ENCODE measurements at regions not wholly inside any gene's neighbourhood (a gene's known extent, or its start where the extent isn't known, plus 50 kb on each side); places are given as distances from the start of the nearest gene placed in this dataset.
A peak's percentile ranks its signal among the peaks of the same experiment; 100 is the strongest.

GRCh38 chr9:107158321-107158720 lies 124.8 kb upstream of the RAD23B start:
- H3K27ac Mint-ChIP-seq = no peak overlapping the region
- ChIA-PET CTCF (interaction anchor here (0.9 to 1.4 kb wide), 2 partner anchors 17 to 183 kb away, joined by 4 to 10 read pairs; no protein-coding TSS in a partner anchor), POLR2A (no interaction called here)
- no peaks in the 10 kb centered on the region for H3K9me3 ChIP-seq (ENCODE audit: control extremely low read depth in 1 of 3, control insufficient read depth in 2 of 3, insufficient read depth in 1 of 3, low read length in 2 of 3)
- H3K27me3 ChIP-seq (replicated peaks in 1 of 4; ENCODE audit: control extremely low read depth in 1 of 4, control insufficient read depth in 3 of 4, insufficient read depth in 4 of 4, low read length in 3 of 4) = peaks cover 0 to 9% (median 2%) of the 10 kb centered on the region in 4 experiments
- no peak overlapping the region for H3K4me3 ChIP-seq (ENCODE audit: control extremely low read depth in 1 of 5, extremely low read depth in 1 of 5, insufficient read depth in 1 of 5, low read depth in 2 of 5, low read length in 4 of 5)
- no peak overlapping the region for H3K9ac ChIP-seq (ENCODE audit: low read length)
- peaks cover 18% of the 10 kb centered on the region for H3K27me3 Mint-ChIP-seq
- ATAC-seq (ENCODE audit: low read depth) (no peak), DNase-seq (peak; percentile 9)
- no peak for TF ChIP-seq EZH2 (IDR thresholded peaks at IDR 0.05; ENCODE audit: borderline replicate concordance, insufficient read depth, low read depth, low read length, poor library complexity, severe bottlenecking)
- TF ChIP-seq CTCF (IDR thresholded peaks at IDR 0.05) = peak; percentile 21
- no peaks in the 10 kb centered on the region for H4K20me1 ChIP-seq (ENCODE audit: control insufficient read depth, insufficient read depth, low read length, poor library complexity, severe bottlenecking)
- H3K36me3 ChIP-seq (replicated peaks in 1 of 2; ENCODE audit: control extremely low read depth in 1 of 2, control insufficient read depth in 1 of 2, extremely low read depth in 1 of 2, insufficient read depth in 2 of 2, low read length in 1 of 2) = no peaks in the 10 kb centered on the region
- no peaks in the 10 kb centered on the region for H3K79me2 ChIP-seq (ENCODE audit: control insufficient read depth, insufficient read depth, low read length)
- H3K4me2 ChIP-seq (replicated peaks; ENCODE audit: low read depth, low read length, poor library complexity, severe bottlenecking) = no peak overlapping the region
- H2AFZ ChIP-seq (ENCODE audit: insufficient read depth, low read depth, low read length, poor library complexity, severe bottlenecking) = no peak overlapping the region
- H3K4me3 Mint-ChIP-seq = no peak overlapping the region
- H3K4me1 ChIP-seq (ENCODE audit: control insufficient read depth in 2 of 2, insufficient read depth in 2 of 2, low read length in 2 of 2) = no peaks in the 10 kb centered on the region
- H3K27ac ChIP-seq (ENCODE audit: low read length in 2 of 2) = no peak overlapping the region
- WGBS (ENCODE audit: insufficient coverage) = 61% methylated on average over 2 of the region's 2 CpGs
- intact Hi-C loops (cut with micrococcal nuclease) = no loop called here
- H3K4me1 Mint-ChIP-seq = no peaks in the 10 kb centered on the region
- no peaks in the 10 kb centered on the region for H3K9me3 Mint-ChIP-seq (ENCODE audit: insufficient read depth)

GRCh38 chr9:107161338-107161737 lies 121.7 kb upstream of the RAD23B start:
- no peak overlapping the region for H3K4me3 ChIP-seq (ENCODE audit: control extremely low read depth in 1 of 5, extremely low read depth in 1 of 5, insufficient read depth in 1 of 5, low read depth in 2 of 5, low read length in 4 of 5)
- Mint-ChIP-seq H3K9me3 (ENCODE audit: insufficient read depth) (no peaks in the 10 kb centered on the region), H3K4me1 (no peaks in the 10 kb centered on the region), H3K4me3 (no peak overlapping the region), H3K27ac (no peak overlapping the region), H3K27me3 (peaks cover 19% of the 10 kb centered on the region)
- ChIA-PET CTCF (no interaction called here), POLR2A (no interaction called here)
- H3K36me3 ChIP-seq (replicated peaks in 1 of 2; ENCODE audit: control extremely low read depth in 1 of 2, control insufficient read depth in 1 of 2, extremely low read depth in 1 of 2, insufficient read depth in 2 of 2, low read length in 1 of 2) = no peaks in the 10 kb centered on the region
- H3K27me3 ChIP-seq (replicated peaks in 1 of 4; ENCODE audit: control extremely low read depth in 1 of 4, control insufficient read depth in 3 of 4, insufficient read depth in 4 of 4, low read length in 3 of 4) = peaks cover 0 to 7% (median 2%) of the 10 kb centered on the region in 4 experiments
- no peaks in the 10 kb centered on the region for H3K9me3 ChIP-seq (ENCODE audit: control extremely low read depth in 1 of 3, control insufficient read depth in 2 of 3, insufficient read depth in 1 of 3, low read length in 2 of 3)
- 67% methylated on average over 1 of the region's 2 CpGs for WGBS (ENCODE audit: insufficient coverage)
- H2AFZ ChIP-seq (ENCODE audit: insufficient read depth, low read depth, low read length, poor library complexity, severe bottlenecking) = no peak overlapping the region
- H3K9ac ChIP-seq (ENCODE audit: low read length) = no peak overlapping the region
- H4K20me1 ChIP-seq (ENCODE audit: control insufficient read depth, insufficient read depth, low read length, poor library complexity, severe bottlenecking) = no peaks in the 10 kb centered on the region
- intact Hi-C loops (cut with micrococcal nuclease) = no loop called here
- no peaks in the 10 kb centered on the region for H3K4me1 ChIP-seq (ENCODE audit: control insufficient read depth in 2 of 2, insufficient read depth in 2 of 2, low read length in 2 of 2)
- TF ChIP-seq EZH2 (IDR thresholded peaks at IDR 0.05; ENCODE audit: borderline replicate concordance, insufficient read depth, low read depth, low read length, poor library complexity, severe bottlenecking) (no peak), CTCF (IDR thresholded peaks at IDR 0.05) (no peak)
- DNase-seq = no peak
- no peak overlapping the region for H3K4me2 ChIP-seq (replicated peaks; ENCODE audit: low read depth, low read length, poor library complexity, severe bottlenecking)
- no peak overlapping the region for H3K27ac ChIP-seq (ENCODE audit: low read length in 2 of 2)
- H3K79me2 ChIP-seq (ENCODE audit: control insufficient read depth, insufficient read depth, low read length) = no peaks in the 10 kb centered on the region
- no peak for ATAC-seq (ENCODE audit: low read depth)
